ENCODE measurements at regions not wholly inside any gene's neighbourhood (a gene's known extent, or its start where the extent isn't known, plus 50 kb on each side); places are given as distances from the start of the nearest gene placed in this dataset.

DNA sequence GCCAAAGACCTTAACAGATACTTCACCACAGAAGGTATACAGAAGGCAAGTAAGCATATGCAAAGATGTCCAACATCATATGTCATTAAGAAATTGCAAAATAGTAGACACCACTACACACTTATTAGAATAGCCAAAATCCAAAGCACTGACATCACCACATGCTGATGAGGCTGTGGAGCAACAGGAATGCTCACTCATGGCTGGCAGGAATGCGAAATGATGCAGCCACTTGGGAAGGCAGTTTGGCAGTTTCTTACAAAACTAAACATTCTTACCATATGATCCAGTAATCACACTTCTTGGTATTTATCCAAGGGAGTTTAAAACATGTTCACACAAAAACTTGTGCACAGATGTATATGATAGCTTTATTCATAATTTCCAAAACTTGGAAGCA, 261.2 kb upstream of the AJAP1 start:
- TF ChIP-seq CTCF (IDR thresholded peaks at IDR 0.05): no peak
- no peak for TF ChIP-seq POLR2A (IDR thresholded peaks at IDR 0.05)

All from thyroid gland (tissue), 4 donors.